ENCODE measurements at regions not wholly inside any gene's neighbourhood (a gene's known extent, or its start where the extent isn't known, plus 50 kb on each side); places are given as distances from the start of the nearest gene placed in this dataset.

GRCh38 chr4:41429280-41429669 is 108.7 kb upstream of the LIMCH1 start:
- DNase-seq, result peak in 1 of 3 experiments; percentile 53

DNA sequence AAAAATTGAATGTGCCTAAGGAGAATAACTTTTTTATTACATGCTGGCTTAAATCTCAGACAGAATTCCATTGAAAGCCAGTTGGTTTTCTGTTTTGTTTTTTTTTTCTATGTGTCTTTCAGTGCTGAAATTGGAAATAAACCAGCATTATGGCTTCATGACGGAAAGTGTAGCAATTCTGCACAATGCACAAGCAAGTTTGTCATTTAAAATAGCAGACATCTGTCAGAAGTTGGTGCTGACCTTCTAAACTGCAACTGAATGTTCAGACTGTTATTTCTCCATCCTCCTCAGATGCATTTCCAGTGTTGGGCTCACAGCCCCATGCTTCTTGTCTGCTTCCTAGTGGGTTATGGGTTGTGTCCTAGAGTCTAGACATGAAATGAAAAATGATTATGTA is 107.2 kb upstream of the LIMCH1 start:
- DNase-seq, result no peak

DNA sequence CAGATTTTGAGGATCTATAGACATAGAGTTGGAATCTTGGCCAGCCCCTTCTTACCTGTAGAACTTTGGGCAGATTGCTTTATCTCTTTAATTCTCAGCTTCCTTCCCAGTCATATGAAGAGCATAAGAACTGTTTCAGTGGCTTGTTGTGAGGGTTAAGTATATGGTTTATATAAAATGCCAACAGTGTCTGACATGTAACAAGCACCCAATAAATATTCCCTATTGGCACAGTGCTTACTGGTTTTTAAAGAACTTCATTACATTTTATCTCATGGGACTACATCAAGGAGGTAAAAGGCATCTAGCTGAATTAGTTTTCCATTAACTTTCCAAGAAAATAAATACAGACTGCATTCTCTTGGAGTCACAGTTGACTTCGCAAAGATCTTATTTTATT is 106.7 kb upstream of the LIMCH1 start:
- DNase-seq, result no peak

DNA sequence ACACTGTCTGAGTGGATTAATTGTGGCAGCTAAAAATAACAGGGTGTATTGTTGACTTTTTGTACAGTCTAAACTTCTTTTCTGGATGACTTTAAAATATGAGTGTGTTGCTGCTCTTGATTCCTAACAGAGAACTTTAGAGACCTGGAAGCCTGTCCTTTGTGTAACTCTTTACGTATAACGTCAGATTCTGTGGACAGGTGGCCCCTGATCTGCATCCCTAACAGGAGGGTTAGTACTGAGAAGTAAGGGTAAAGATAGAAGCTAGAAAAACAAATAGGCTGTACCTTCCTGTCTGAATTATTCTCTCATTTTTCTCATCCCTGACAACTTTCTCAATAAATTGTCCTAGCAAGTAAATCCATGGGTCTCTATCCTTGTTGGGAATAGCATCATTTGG is 105.7 kb upstream of the LIMCH1 start:
- DNase-seq, result peak in 1 of 3 experiments; percentile 12

GRCh38 chr4:41432881-41433280 is 105.1 kb upstream of the LIMCH1 start:
- no peak for DNase-seq

DNA sequence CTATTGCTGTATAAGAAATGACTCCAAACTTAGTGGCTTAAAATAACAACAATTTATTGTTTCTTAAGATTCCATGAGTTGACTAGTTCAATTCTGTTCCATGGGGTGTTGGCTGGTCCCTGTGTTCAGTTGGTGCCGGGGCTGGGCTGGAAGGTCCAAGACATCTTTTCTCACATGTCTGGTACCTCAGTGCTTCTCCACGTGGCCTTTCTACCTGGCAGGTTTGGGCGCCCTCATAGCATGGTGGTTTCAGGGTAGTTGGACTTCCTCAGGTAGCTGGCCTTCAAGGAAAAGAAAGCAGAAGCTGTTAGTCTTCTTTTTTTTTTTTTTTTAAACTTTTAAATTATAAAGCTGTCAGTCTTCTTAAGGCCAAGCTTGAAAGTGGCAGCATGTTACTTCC is 104.6 kb upstream of the LIMCH1 start:
- DNase-seq, result no peak

- no peak for DNase-seq
Observed at GRCh38 chr4:41435510-41435909, 102.4 kb upstream of the LIMCH1 start.

DNA sequence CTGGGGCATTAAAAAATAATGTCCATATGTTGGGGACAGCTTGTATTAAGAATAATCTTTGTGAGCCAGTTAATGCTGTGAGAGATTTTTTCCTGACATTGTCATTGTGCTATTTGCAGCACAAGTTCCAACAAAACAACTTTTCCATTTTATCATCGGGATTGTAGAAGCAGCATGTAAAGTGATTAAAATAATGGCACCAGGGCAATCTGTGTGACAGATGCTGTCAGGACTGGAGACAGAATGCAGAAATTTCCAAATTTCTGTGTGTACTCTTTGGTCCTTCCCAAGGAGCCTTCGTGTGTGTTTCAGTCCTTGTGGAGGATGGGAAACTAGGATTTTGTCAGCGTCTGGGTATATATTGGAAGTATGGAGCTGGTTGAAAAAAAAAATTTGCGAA is 101.5 kb upstream of the LIMCH1 start:
- no peak for DNase-seq

DNA sequence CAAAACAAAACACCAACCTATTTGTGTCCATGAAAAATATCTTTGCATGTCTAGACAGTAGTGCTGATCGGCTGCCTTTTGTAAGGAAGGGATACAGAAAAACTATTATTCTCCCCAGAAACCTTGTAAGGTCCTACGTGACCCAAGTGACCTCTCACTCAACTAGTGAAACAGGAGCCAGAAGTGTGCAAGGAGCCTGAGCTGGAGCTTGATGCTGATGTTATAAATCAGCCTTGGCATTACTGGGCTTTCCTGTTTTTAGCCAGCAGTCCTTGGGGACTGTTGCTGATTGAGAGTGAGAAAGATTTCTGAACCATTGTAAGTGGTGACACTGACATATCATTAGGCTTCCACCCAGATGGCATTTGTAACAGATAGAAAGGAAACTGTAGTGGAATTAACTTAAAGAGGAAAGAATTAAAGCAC is 100.8 kb upstream of the LIMCH1 start:
- DNase-seq, result peak; percentile 3 to 46 (median 23)

DNA sequence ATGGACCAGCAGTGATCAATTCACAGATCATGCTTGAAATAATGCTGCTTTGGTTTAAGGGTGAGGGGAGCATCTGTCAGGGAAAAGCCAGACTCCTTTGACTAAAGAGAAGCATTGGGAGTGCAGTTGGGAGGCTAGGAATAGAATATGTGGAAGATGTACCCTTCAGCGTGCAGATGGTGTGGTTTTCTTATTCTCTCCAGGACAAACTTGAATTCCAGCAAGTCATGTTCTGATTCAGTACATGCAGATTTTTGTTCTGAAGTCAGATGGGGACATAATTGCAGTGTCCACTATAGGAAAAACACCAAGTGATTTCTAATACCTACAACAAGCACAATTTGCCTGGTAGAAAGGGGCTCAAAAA is 99.0 kb upstream of the LIMCH1 start:
- DNase-seq, result no peak

DNA sequence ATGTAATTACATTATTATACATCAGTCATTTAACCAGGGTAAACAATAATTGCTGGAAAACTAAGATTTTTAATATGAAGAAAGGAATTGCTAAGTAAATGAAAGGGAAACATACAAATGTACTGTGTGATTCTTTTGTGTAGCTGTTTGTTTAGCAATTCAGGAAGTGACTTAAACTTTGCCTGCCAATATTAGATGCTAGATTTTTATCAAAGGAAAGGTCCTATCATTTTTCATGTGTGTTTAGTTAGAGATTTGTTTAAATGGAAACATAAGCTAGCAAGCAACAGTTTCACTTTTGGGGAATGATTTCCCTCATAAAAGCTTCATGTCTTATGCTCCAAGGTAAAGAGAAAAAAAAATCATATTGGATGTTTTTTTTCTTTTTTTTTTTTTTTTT is 95.1 kb upstream of the LIMCH1 start:
- DNase-seq, result peak in 2 of 3 experiments; percentile 36 to 73

DNA sequence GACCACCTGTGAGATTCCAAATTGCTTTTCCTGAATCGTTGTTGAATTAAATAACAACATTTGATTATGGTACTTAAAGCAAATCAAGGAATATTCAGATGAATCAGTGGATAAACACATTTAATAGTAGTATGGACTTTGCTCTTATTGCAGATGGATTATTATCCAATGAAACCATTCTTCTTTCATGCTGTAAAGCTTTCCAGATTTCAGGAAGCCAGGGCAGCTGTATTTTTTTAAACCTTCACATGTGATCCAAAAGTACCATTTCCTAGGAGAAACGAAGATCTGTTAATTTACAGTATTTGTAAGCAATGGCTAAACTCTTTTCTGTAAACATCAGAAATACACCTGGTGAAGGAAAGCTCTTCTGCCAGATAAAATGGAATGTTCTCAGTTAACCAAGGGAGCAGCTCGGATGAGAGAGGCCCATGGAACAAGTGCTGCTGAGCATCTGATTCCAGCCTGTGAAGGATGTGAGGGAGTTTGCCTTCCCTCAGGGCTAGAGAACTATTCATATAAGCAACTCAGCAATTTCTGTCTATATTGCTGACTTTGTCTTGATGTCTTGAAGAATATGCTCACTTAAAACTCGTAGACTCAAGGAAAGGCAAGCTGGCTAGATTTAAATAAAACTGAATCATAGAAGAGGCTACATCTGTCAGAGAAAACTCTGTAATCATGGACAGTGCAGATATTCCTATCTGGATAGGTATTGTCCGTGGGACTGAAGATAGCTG is 94.4 kb upstream of the LIMCH1 start:
- DNase-seq, result peak in 1 of 3 experiments; percentile 25

GRCh38 chr4:41446391-41446790 is 91.6 kb upstream of the LIMCH1 start:
- no peak for DNase-seq

DNA sequence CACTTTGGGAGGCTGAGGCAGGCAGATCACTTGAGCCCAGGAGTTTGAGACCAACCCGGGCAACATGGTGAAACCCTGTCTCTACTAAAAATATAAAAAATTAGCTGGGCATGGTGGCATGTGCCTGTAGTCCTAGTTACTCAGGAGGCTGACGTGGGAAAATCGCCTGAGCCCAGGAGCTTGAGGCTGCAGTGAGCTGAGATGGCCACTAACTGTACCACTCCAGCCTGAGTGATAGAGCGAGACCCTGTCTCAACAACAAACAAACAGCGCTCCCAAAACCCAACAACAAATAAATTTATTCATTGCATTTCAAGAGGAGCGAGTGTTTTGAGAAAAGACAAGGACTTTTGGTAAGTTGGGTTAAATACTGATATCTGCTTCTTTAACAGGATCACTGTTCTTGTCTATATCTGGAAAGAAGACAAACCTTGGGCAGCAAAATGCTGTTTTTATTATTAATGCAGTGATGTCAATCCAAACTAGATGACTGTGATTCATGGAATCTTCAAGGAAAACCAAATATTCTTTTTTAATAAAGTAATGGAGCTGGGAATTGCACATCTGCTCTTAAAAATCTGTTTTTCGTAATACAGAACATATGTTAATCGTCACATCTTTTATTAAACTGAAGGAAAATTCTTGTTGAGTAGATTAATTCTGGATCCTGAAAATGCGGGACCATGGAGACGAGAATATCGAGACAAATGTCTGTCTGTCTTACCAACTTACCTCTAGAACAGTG is 90.8 kb upstream of the LIMCH1 start:
- DNase-seq, result no peak

GRCh38 chr4:41448934-41449333 is 89.0 kb upstream of the LIMCH1 start:
- DNase-seq, result no peak

DNA sequence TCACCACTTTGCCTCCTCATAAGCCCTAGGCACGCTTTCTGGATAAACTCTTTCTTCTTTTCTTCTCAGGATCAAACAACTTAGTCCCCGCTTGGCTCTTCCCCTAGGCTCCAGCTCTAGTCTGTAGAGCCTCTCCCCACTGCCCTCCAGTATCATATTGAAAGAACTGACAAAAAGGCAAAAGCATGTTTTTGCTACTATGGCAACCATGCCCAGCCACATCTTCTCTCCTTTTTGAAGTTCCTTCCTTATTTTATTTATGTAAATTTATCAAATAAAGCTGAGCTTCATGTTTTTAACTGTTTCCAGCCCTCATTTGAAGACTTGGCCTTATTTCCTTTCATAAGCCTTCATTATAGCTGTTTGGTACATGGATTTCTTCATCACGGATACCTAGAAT is 86.0 kb upstream of the LIMCH1 start:
- DNase-seq, result no peak

DNA sequence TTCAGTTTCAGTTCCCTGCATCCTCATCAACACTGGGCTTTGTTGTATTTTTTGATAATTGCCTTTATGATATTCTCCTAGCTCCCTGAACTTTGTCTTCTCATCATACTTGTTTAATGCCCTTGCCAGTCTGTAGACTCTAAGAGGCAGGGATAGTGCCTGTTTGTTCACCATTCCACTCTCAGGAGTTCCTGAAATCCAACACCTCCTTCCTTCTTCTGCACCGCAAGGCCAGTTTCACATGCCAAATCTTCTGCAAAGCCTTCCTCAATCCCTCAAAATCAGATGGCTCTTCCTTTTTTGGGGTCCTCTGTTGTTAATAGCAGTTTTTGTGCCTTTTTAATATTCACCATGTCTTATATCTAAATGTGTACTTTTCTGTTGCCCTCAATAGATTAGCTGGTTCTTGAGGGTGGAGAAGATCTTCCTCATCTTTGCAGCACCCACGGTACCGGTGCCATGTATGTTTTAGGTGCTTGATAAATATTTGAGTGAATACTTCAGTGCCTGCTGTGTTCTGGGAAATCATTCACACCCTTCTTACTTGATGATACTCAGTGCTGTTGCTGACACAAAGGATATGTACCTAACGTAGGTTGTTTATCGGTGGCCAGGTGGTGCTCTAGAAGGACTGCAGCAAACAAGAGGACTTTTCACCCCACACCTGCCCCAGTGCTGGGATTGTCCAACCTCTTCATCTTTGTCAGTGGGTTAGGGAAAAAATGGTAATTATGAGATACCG is 85.3 kb upstream of the LIMCH1 start:
- peak in 2 of 3 experiments; percentile 17 to 70 for DNase-seq

DNA sequence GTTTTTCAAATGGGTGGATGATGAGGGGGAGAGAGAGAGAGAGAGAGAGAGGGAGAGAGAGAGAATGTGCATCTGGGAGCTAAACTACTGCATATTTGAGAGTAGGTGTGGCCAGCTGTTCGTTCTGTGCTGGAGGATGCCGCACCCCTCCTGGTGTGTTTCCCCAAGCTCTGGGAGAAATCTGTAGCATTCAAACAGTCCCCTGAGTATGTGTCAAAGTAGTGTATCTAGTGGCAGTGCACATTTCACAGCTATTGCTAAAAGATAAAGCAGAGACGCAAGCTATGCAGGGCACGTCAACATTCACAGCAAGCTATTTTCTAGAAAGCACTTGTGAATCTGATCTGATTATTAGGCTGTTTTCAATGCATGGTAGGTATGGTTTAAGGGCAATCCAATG is 83.5 kb upstream of the LIMCH1 start:
- DNase-seq, result peak; percentile 49 to 66 (median 50)

DNA sequence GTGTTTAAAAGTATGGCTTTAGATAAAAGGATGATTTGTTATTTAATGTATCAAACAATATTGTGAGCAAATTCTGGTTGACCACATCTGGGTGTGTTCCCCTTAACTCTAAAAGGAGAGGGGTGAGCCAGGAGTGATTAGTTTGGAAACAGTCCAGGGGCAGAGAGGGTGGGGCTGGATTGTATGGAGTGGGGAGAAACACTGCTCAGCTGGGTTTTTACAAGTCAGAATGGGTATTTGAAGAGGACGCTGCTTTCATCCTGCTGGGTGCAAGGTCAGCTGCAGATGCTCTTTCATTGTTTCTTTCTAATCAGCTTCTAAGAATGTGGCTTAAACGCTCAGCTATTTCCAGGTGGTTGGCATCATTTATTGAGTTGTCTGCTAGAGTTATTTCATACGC is 82.8 kb upstream of the LIMCH1 start:
- peak; percentile 53 to 85 (median 57) for DNase-seq

DNA sequence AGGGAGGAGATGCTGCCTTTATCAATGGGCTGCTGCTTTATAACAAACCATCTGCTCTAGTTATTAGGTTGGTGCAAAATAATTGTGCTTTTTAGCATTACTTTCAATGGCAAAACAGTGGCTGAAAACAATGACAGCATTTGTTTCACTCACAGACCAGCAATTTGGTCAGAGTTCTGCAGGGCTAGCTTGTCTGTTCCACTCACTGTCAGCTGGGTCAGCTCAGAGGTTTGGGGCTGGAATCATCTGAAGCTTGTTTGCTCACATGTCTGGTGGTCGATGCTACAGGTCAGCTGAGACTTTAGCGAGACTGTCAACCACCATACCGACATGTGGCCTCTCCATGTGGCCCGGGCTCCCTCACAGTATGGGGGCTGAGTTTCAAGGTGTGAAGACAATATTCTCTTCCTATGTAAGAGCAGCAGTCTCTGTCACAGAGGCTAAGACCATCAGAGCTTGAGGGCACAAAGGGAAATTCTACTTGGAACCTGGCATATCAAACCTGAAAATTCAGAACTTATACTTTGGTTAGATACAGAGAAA is 81.3 kb upstream of the LIMCH1 start:
- peak in 2 of 3 experiments; percentile 2 to 38 for DNase-seq

DNA sequence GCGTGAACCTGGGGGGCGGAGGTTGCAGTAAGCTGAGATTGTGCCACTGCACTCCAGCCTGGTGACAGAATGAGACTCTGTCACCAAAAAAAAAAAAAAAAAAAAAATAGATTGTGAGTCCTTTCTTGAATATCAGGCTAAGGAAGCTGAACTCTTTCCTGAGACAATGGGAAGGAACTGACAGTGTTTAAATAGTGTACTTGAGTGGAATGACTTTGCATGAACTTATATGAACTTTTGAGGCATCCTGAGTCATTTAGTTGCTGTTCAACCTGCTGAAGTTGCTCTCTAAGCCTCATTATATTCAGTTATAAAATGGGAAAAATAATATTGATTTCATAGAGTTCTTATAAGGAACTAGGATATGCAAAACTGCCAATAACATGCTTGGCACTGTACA is 79.3 kb upstream of the LIMCH1 start:
- no peak for DNase-seq

DNA sequence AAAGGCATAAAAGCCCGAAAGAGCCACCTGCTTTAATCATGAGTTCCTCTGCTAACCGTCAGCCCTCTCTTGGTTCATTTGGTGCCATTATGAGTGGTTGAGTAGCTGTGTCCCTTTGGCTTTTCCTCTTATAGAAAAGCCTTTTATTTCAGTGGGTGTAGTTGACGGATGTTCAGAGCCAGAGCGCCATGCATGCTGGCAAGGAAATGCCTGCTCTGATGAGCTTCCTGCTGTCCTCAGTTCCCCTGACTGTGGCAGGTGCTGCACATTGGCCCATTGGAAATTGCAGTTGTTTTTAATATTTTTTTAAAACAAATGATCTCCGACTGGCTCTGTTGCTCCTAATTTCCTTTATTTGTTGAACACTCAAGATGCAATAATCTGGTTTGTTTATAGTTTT is 77.3 kb upstream of the LIMCH1 start:
- no peak for DNase-seq

DNA sequence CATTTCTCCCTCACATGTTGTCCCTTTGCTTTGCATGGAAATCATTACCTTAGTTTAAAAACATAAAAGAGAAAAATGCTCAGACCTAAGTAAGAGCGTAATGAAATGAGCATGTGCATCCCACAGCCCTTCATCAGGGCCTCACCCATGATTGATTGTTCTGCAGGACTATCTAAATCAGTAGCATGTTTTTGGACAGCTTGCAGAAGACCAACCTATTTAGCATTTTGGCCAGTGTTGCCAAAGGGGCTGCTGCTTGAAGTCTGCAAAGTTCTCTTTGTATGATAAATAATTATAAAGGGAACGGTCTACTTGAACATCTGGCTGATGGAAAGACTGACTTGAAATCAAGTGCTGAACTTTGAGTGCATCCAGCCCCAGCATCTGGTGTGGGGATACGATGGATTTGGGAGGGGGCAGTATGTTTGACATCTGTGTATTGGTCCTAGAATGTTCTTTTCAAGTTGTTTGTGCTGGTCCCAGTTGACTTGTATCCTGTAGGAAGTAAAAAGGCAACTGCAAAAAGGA is 76.1 kb upstream of the LIMCH1 start:
- no peak for DNase-seq

All from NCI-H1417 (cell line).